Testis (tissue), 2 donors: ENCODE measurements at regions not wholly inside any gene's neighbourhood (a gene's known extent, or its start where the extent isn't known, plus 50 kb on each side); places are given as distances from the start of the nearest gene placed in this dataset.

Experiments used
- POLR2A ChIP-seq: fragments of 450-650 bp; IDR thresholded peaks from one replicate; pipeline ENCODE4 v1.6.1; 2017; ENCODE audit warnings: antibody characterized with exemption, mild to moderate bottlenecking, moderate library complexity
- TF ChIP-seq, protein P1 (sequence below), 3 experiments: fragments of 450-650 bp in 2 of 3; fragments of 200-600 bp in 1 of 3; sonication (generic) in 1 of 3; IDR thresholded peaks; one replicate each; pipeline ENCODE4 v1.5.1; 2016 to 2019; ENCODE audit warnings: antibody characterized with exemption in 3 of 3, mild to moderate bottlenecking in 2 of 3, moderate library complexity in 1 of 3

DNA sequence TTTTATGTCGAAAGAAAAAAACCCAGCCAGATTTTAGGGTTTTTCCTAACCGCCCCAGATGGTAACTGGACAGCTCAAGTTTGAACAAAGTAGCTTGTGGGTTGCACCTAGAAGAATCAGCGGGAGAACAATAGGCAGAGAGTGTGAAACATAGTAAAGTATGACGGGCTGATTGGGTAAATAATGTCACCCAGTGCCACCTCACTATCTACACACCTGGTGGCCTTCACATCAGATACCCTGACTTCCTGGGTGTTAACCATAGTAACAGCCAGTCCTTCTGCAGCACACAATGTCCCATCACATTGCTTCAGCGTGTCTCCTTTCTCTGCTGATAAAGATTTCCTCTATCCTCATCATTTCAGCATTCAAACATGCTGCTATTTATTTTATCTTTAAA, 159.1 kb upstream of the HS3ST1 start:
- TF ChIP-seq POLR2A: no peak
- TF ChIP-seq, protein P1, sequence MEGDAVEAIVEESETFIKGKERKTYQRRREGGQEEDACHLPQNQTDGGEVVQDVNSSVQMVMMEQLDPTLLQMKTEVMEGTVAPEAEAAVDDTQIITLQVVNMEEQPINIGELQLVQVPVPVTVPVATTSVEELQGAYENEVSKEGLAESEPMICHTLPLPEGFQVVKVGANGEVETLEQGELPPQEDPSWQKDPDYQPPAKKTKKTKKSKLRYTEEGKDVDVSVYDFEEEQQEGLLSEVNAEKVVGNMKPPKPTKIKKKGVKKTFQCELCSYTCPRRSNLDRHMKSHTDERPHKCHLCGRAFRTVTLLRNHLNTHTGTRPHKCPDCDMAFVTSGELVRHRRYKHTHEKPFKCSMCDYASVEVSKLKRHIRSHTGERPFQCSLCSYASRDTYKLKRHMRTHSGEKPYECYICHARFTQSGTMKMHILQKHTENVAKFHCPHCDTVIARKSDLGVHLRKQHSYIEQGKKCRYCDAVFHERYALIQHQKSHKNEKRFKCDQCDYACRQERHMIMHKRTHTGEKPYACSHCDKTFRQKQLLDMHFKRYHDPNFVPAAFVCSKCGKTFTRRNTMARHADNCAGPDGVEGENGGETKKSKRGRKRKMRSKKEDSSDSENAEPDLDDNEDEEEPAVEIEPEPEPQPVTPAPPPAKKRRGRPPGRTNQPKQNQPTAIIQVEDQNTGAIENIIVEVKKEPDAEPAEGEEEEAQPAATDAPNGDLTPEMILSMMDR (IDR thresholded peaks at IDR 0.05): no peak
